HS-27A (cell line): ENCODE measurements at regions not wholly inside any gene's neighbourhood (a gene's known extent, or its start where the extent isn't known, plus 50 kb on each side); places are given as distances from the start of the nearest gene placed in this dataset.

Source experiments
- DNase-seq: peaks from one replicate; pipeline ENCODE4 v3.0.0-alpha.2; 2012; ENCODE audit warnings: low read depth, missing footprints

DNA sequence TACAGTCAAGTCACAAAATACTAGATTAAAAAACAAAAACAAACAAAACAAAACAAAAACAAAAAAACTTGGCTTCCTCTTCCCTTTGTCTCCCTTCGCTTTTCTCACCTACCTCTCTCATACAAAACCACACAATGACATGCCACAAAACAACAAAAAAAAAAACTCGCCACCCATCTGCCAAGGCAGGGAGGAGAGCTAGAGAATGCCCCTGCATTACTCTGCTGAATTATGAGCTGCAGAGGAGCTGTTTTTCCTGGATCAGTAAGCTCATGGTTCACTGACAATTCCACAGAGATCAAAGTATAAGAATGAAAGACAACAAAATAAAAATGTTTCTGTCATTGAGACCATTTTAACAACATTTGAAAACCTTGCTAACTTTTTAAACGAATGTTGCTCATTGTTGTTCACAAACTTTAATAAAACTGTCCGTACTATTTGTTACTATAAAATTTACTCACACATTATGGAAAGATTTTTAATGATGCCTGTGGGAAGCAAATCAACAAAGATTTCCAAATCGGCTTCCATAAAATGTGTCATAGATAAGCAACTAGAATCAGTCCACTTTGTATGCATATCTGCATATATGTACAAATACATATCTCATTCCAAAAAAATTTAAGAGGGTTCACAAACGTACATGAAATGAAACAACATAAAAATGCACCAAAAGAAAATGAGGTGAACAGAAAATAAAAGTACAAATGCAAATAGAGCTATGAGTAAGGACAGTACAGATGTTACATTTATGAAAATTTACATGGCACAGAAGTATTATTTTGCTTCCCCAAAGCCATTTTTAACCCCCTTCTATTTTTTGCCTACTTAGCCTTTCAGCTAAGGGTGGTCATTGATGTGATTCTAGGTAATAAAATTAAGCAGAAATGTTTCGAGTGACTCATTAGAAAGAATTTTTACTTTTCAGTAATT lies 252.4 kb upstream of the FAT4 start:
- no peak for DNase-seq

GRCh38 chr4:125060376-125060775 lies 254.4 kb upstream of the FAT4 start:
- DNase-seq: no peak

DNA sequence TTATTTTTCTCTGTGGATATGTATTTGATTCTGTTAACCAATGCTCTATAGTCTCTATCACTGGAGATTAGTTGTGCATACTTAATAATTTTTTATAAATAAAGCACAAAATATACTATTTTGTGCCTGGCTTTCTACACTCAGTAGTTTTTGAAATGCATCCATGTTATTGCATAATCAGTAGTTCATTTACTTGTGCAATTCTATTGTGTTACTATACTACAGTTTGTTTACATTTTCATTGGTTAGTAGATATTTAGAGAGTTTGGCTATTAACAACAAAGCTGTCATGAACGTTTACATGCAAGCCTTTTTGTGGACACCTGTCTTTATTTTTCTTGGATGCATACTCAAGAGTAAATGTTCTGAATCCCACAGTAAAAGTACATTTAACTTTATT lies 265.0 kb upstream of the FAT4 start:
- DNase-seq: no peak

DNA sequence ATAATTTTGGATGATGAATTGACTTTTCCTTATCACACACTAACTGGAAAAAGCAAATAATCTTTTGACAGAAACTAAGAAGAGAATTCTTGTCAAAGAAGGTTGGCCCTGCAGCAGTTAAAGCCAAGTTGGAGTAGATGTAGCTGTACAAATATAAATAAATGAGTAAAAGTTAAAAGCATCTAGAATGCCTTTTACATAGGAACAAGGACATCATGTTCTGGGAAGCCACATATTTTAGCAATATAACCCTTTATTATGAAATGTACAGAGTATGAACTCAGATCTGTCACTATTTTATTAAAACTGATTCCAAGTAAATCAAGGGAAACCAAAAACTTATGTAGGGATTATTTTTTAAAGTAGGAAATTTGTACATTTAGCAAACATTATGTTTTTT lies 269.4 kb upstream of the FAT4 start:
- DNase-seq: no peak

DNA sequence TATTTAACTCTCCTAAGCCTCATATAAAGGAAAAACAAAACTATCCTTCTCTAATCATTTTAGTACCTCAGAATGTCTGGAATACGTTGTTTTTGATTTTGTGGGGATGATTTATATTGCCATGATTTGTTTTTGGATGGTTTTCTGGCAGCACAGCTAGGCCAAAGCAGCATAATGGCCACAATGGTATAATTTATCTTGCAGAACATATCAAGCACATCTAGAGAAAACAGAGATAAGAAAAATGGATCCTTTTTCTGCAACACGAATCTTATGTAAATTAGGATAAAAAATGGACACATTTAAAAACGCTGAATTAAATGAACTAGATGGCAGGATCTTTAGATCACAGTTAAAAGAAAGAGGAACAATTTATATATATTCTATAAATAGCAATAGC lies 269.9 kb upstream of the FAT4 start:
- no peak for DNase-seq

DNA sequence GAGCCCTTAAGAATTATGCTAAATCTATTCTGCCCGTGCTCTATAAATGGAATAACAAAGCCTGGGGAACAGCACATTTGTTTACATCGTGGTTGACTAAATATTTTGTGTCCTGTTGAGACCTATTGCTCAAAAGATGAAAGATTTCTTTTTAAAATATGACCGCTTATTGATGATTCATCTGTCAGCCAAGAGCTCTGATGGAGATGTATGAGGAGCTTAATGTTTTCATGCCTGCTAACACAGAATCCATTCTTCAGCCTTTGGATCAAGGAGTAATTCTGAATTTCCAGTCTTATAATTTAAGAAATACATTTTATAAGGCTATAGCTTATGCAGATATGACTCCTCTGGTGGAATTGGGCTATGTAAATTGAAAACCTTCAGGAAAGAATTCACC lies 271.3 kb upstream of the FAT4 start:
- DNase-seq: no peak

GRCh38 chr4:125042041-125042440 lies 272.7 kb upstream of the FAT4 start:
- DNase-seq: no peak

DNA sequence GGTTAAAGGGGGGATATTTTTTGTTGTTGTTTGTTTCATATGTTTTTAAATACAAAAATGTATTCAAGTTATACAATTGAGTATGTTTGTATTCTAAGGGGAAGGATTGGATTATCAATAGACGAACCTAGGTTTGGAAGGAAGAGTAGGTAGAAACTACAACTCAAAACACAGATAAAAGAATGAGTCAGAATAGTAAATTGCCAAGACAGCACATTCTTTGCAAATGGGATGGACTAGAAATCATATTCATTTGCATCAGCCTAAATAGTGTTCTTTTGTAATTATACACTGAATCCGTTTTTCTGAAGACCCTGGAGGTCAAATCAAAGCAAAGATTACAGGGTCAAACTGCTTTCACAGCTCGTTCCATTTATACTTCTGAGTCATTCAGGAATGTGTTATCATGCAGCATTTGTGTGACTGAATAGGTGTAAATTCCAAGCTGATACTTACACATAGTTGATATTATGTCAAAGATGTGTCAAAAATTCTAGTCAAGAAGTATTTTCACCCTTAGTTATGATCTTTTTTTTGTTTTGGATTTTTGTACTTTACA lies 273.3 kb upstream of the FAT4 start:
- DNase-seq: no peak

DNA sequence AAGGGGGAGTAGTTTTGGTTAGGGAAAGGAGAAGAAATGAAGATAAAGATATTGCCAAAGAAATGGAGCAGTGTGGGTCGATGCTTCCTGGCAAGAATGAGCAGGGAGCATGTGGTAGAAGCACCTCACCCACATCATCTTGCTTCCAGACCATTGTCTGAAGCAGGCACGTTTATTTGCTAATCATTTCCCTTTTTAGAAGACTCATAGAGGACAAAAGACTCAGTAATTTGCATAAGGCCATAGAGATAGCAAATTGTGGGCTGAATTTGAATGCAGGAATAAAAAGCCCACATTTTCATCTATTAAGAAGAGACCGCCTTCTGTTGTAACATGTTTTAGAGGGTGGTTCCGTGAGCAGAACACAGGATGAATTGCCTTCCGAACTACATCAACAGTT lies 275.2 kb upstream of the FAT4 start:
- DNase-seq: no peak

DNA sequence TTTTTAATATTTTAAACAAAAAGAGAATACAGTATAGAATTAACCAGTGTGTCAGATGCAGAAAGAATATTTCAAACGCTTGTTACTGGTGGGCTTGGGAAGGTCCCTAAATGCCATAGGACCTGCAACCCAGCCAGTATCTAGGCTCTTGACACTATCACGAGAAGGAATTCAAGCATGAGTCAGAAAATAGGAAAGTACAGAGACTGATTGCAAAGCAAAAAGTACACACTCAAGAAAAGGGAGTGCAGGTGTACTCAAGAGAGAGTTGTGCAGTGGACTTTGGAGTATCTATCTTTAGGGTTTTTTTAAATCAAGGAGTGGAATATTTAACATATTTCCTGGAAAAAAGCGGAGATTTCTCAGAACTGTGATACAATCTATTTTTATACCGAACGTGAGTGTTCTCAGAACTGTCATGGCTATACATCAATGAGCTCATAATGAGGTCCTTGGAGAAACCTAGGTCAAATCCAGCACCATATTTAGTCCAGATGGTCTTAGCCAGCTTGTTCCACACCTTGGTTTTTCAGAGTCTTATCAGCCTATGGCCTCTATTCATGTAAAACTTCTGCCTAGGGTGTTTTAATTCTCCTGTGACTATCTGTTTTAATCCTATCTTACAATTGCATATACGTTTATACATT lies 291.8 kb upstream of the FAT4 start:
- DNase-seq: no peak

DNA sequence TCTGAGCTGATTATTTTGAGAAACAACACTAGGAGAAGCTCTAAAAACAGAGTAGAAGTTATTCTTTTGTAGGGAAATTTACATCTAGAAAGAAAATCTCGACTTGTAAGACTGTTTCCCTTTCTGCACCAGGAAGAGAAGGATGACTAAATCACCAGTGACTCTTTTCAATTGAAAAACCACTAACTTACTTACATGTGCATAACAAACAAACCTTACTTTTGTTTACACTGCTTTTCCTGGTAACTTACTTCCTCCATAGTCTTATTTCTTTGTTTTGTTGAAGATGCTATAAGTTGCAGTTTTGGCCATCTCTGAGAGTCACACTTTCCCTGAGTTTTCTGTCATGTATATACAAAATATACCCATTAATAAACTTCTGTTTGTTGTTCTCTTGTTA lies 293.6 kb upstream of the FAT4 start:
- no peak for DNase-seq

- no peak for DNase-seq
These were observed 294.4 kb upstream of the FAT4 start for GRCh38 chr4:125020089-125021034.

DNA sequence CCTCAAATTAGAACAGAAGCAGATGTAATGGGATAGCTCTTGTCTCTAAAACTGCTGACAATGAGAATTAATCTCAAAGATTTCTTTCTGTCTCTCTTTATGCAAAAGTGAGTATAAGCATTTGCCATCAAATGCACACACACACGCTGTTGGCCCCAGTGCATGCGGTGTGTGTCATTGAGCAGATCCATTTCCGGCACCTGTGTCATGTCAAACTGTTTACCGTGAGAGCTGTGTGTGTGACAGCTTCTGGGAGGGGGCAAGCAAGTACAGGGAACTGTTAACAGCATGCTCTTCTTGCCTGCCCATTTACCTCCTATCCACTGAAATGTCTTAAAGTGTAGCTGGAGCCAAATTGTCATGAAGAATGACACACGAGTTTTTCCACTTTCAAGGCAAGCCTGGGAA lies 297.9 kb upstream of the FAT4 start:
- DNase-seq: no peak

GRCh38 chr4:125013891-125014290 lies 300.9 kb upstream of the FAT4 start:
- no peak for DNase-seq

DNA sequence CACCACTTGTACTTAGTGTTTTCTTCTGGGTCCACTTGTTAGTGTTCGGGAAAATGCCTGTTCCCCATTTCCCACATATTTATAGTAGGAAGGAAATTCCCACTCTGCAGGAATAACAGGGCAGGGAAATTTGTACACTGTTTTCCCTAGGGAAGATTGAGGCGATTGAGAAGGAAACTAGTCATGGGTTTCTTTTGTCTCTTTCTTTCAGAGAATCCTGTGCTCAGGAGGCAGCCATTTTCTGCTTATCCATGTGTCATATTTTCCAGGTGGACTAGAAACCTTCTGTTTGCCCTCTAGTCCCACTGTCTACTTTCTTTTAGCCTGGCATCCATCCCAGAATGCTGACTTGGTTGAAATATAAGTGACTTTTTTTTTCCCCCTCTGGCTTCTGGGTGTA lies 299.1 kb upstream of the ANKRD50 start:
- DNase-seq: no peak

GRCh38 chr4:125010796-125011503 lies 298.4 kb upstream of the ANKRD50 start:
- DNase-seq: no peak

GRCh38 chr4:125008676-125009075 lies 296.1 kb upstream of the ANKRD50 start:
- no peak for DNase-seq

DNA sequence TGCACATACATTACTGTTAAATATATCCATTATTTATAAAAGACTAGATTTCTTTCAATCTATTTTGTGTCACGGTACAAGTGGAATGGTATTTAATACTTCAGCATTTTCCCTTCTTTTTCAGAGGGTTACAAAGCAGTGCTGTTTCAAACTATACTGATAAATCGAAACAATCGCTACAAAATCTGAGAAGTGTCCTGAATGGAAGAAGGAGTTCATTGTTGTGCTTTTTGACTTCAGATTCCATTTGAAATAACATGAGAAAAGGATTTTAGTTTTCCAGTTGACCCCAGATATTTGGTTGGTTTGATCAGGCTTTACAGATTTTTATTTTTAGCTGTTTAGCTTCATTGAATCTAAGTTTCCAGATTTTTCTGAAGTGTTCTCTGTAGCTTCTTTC lies 292.1 kb upstream of the ANKRD50 start:
- no peak for DNase-seq

- no peak for DNase-seq
These were observed 291.3 kb upstream of the ANKRD50 start for GRCh38 chr4:125003840-125004239.

GRCh38 chr4:124997991-124998390 lies 285.5 kb upstream of the ANKRD50 start:
- DNase-seq: no peak

DNA sequence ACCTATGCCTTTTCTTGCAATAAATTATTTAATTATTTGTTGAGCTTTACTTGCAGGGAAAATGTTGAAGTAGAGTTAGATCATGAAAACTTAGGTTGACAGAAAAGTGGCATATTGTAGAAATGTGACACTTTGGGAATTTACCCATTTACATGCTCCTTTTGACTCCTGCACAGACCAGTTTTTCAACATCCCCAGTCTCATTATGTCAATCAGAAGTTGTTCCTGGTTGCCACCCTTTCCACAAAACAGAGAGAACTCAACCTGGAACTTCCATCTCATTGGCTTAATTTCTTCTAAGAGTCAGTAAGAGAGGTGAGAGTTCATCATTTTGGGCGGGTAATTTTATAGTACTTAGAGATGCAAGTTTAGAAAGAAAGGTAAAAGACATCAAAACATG lies 284.6 kb upstream of the ANKRD50 start:
- DNase-seq: no peak

DNA sequence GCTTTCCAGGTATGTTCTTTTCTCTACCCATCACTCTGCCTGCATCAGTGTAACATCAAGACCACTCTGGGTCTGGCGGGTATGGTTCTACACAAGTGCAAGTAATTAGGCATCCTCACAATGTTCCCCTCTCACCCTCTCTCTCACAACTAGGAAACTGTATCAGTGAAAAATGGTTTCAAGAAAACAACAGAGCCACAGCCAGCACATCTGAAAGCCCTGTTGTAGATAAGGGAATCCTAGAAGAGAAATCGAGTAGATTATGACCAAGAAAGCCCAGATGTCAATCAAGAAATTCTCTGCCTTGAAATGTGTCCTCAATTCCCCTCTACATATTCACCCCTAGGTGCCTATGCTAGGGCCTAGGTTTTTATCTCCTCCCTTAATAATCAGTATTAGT lies 281.3 kb upstream of the ANKRD50 start:
- DNase-seq: no peak
